Head of caudate nucleus (tissue), 42 donors: ENCODE measurements at regions not wholly inside any gene's neighbourhood (a gene's known extent, or its start where the extent isn't known, plus 50 kb on each side); places are given as distances from the start of the nearest gene placed in this dataset.

Experiments
- DNase-seq, 42 donors: peaks; one replicate each; pipeline versions ENCODE4 v3.0.0 to v3.0.0-alpha.2; 2020 to 2021; ENCODE audit warnings: mixed read lengths in 7 of 42
- intact Hi-C: fragments of 100-400 bp; cut with DNase I; formaldehyde crosslinking; loops from one replicate; pipeline ENCODE4 v1.15.0; 2022

DNA sequence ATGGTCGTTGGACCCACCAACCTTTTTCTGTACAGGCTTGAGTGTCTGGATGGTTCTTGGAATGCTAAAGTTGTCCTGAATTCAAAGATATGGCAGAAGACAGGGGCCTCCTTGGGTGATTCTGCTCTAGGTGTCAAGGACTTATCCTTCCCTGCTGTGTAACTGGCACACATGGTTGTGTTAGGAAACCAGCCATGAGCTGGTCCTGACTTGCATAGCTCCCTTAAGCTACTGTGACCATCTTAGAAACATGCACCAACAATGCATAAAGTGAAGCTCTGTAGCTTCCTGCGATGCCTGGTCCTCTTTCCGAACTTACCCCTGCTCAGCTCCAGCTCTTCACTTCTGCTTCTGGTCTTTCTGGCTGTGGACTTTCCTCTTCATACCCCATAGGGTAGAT lies 224.6 kb downstream of the TLE4 start:
- intact Hi-C loops: no loop called here

GRCh38 chr9:79788662-79789061 lies 216.9 kb downstream of the TLE4 start:
- DNase-seq: no peak
- intact Hi-C loops: no loop called here

More for the DNA sequence above, 224.6 kb downstream of the TLE4 start:
- DNase-seq: no peak

DNA sequence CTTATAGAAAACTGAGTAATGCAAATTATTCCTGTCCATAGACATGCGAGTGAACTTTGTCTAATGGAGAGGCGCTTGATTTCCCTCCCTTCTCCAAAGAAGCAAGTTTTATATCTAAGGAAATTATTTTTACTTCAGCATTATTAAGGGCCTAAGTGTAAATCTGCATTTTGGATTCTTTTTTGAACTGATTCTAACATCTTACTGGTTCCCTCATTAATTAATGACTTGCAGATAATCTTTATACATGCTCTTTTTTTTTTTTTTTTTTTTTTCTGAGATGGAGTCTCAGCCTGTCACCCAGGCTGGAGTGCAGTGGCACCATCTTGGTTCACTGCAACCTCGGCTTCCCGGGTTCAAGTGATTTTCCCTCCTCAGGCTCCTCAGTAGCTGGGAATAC lies 209.5 kb downstream of the TLE4 start:
- DNase-seq: no peak
- intact Hi-C loops: no loop called here

- intact Hi-C loops: no loop called here
- DNase-seq: no peak
Observed at GRCh38 chr9:79780559-79780958, 208.8 kb downstream of the TLE4 start.

DNA sequence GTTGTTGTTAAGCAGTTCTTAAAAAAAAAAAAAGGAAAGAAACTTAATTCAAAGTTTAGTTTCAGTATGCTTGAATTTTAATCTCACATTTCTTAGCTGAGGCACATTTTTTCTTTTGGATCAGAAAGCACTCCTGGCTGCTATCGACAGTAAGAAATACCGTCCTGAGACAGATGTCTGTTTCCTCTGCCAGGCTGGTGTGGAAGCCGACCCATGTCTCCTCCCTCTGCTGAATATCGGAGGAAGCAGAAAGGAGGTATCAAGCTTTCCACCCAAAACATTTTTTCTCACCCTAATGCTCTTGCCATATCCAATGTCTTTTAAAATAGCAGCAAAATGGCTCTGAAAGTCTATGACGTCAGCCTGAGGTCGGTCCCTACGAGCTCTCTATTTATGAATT lies 208.1 kb downstream of the TLE4 start:
- DNase-seq: no peak
- intact Hi-C loops: no loop called here

- no peak for DNase-seq
- intact Hi-C loops: no loop called here
Observed at GRCh38 chr9:79778581-79778980, 206.8 kb downstream of the TLE4 start.

- no peak for DNase-seq
- intact Hi-C loops: no loop called here
Observed at GRCh38 chr9:79776581-79776980, 204.8 kb downstream of the TLE4 start.
